Epithelial cell of proximal tubule (primary cell): ENCODE measurements at regions not wholly inside any gene's neighbourhood (a gene's known extent, or its start where the extent isn't known, plus 50 kb on each side); places are given as distances from the start of the nearest gene placed in this dataset.

ENCODE experiments used
- DNase-seq: peaks from one replicate; pipeline ENCODE4 v3.0.0-alpha.2; 2011; ENCODE audit warnings: low read depth
- H3K4me3 ChIP-seq: 2 replicates; pipeline ENCODE4 v1.5.1; 2011; ENCODE audit warnings: low read depth, mild to moderate bottlenecking, low read length
- CTCF ChIP-seq: conservative IDR thresholded peaks from 2 replicates; pipeline ENCODE4 v1.5.1; 2012; ENCODE audit warnings: low read depth, mild to moderate bottlenecking, low read length

GRCh38 chr11:128187377-128187776 lies 400.0 kb downstream of the ETS1 start:
- no peak for TF ChIP-seq CTCF
- DNase-seq, result no peak
- no peak overlapping the region for H3K4me3 ChIP-seq

GRCh38 chr11:128184981-128185380 lies 402.4 kb downstream of the ETS1 start:
- no peak overlapping the region for H3K4me3 ChIP-seq
- TF ChIP-seq CTCF, result no peak
- DNase-seq, result no peak

GRCh38 chr11:128182844-128183243 lies 404.5 kb downstream of the ETS1 start:
- DNase-seq, result no peak
- H3K4me3 ChIP-seq, result no peak overlapping the region
- no peak for TF ChIP-seq CTCF

GRCh38 chr11:128181984-128182383 lies 405.4 kb downstream of the ETS1 start:
- no peak overlapping the region for H3K4me3 ChIP-seq
- no peak for TF ChIP-seq CTCF
- DNase-seq, result no peak

GRCh38 chr11:128181088-128181480 lies 406.3 kb downstream of the ETS1 start:
- DNase-seq, result no peak
- no peak overlapping the region for H3K4me3 ChIP-seq
- no peak for TF ChIP-seq CTCF

- DNase-seq, result peak; percentile 52
- no peak for TF ChIP-seq CTCF
- H3K4me3 ChIP-seq, result no peak overlapping the region
Measured at GRCh38 chr11:128180441-128181087, 406.8 kb downstream of the ETS1 start.

- no peak overlapping the region for H3K4me3 ChIP-seq
- no peak for TF ChIP-seq CTCF
- no peak for DNase-seq
Measured at GRCh38 chr11:128179512-128179911, 407.8 kb downstream of the ETS1 start.
